ENCODE measurements at regions not wholly inside any gene's neighbourhood (a gene's known extent, or its start where the extent isn't known, plus 50 kb on each side); places are given as distances from the start of the nearest gene placed in this dataset.

- TF ChIP-seq EZH2 (IDR thresholded peaks at IDR 0.05; ENCODE audit: borderline replicate concordance, low read depth, low read length): no peak
- no peak for TF ChIP-seq NR1H2 (CRISPR knock-in tag; IDR thresholded peaks at IDR 0.05)
- TF ChIP-seq ZZZ3 (IDR thresholded peaks at IDR 0.05): no peak
- no peak for TF ChIP-seq TFE3 (CRISPR knock-in tag; IDR thresholded peaks at IDR 0.05)
- no peak for TF ChIP-seq MED1 (CRISPR knock-in tag; IDR thresholded peaks at IDR 0.05; ENCODE audit: borderline replicate concordance)
- TF ChIP-seq FOXK2 (conservative IDR thresholded peaks at IDR 0.05 in 1 of 2, IDR thresholded peaks at IDR 0.05 in 1 of 2; ENCODE audit: low read depth in 2 of 2): no peak
- no peak for TF ChIP-seq ZBTB34 (CRISPR knock-in tag; IDR thresholded peaks at IDR 0.05)
- no peak for TF ChIP-seq BHLHE40 (IDR thresholded peaks at IDR 0.05; ENCODE audit: low read length)
- TF ChIP-seq CBX5 (IDR thresholded peaks at IDR 0.05; ENCODE audit: borderline replicate concordance, low read depth): no peak
- TF ChIP-seq CTCF (IDR thresholded peaks at IDR 0.05 in 2 of 3, conservative IDR thresholded peaks at IDR 0.05 in 1 of 3; ENCODE audit: insufficient read depth in 2 of 3, low read depth in 1 of 3, low read length in 3 of 3): no peak
- no peak for TF ChIP-seq ELF1 (tag; IDR thresholded peaks at IDR 0.05)
These were observed 138.1 kb upstream of the SLC24A3 start for GRCh38 chr20:19074356-19074755.
